ENCODE measurements at regions not wholly inside any gene's neighbourhood (a gene's known extent, or its start where the extent isn't known, plus 50 kb on each side); places are given as distances from the start of the nearest gene placed in this dataset.
"Not testable (repeated sequence)": the region's sequence is repeated elsewhere in the genome, so short reads cannot be mapped to it uniquely, and the experiment has no call there.

GRCh38 chr10:71010730-71011129, 122.4 kb upstream of the PCBD1 start:
- H3K4me3 ChIP-seq (ENCODE audit: low read depth, low read length), result no peak overlapping the region
- no peak for DNase-seq (ENCODE audit: low read depth)

- no peak overlapping the region for H3K4me3 ChIP-seq (ENCODE audit: low read depth, low read length)
- no peak for DNase-seq (ENCODE audit: low read depth)
Measured at GRCh38 chr10:71011141-71011540, 122.8 kb upstream of the PCBD1 start.

GRCh38 chr10:71014021-71014805, 125.8 kb upstream of the PCBD1 start:
- DNase-seq (ENCODE audit: low read depth), result no peak
- no peak overlapping the region for H3K4me3 ChIP-seq (ENCODE audit: low read depth, low read length)

GRCh38 chr10:71015674-71016073, 127.3 kb upstream of the PCBD1 start:
- DNase-seq (ENCODE audit: low read depth), result no peak
- no peak overlapping the region for H3K4me3 ChIP-seq (ENCODE audit: low read depth, low read length)

- not testable (repeated sequence) for H3K4me3 ChIP-seq (ENCODE audit: low read depth, low read length); DNase-seq (ENCODE audit: low read depth)
Measured at GRCh38 chr10:71020061-71020460, 131.7 kb upstream of the PCBD1 start.

- no peak overlapping the region for H3K4me3 ChIP-seq (ENCODE audit: low read depth, low read length)
- DNase-seq (ENCODE audit: low read depth), result no peak
Measured at GRCh38 chr10:71021402-71021801, 133.0 kb upstream of the PCBD1 start.

GRCh38 chr10:71023704-71024283, 135.4 kb upstream of the PCBD1 start:
- H3K4me3 ChIP-seq (ENCODE audit: low read depth, low read length), result no peak overlapping the region
- no peak for DNase-seq (ENCODE audit: low read depth)

- no peak for DNase-seq (ENCODE audit: low read depth)
Measured at GRCh38 chr10:71024490-71024889, 136.1 kb upstream of the PCBD1 start.

GRCh38 chr10:71025535-71025934, 137.2 kb upstream of the PCBD1 start:
- DNase-seq (ENCODE audit: low read depth), result no peak
- H3K4me3 ChIP-seq (ENCODE audit: low read depth, low read length), result no peak overlapping the region

More at GRCh38 chr10:71024490-71024889, 136.1 kb upstream of the PCBD1 start:
- no peak overlapping the region for H3K4me3 ChIP-seq (ENCODE audit: low read depth, low read length)

GRCh38 chr10:71028066-71028465, 139.7 kb upstream of the PCBD1 start:
- no peak for DNase-seq (ENCODE audit: low read depth)
- H3K4me3 ChIP-seq (ENCODE audit: low read depth, low read length), result no peak overlapping the region

GRCh38 chr10:71029411-71029892, 141.1 kb upstream of the PCBD1 start:
- DNase-seq (ENCODE audit: low read depth), result no peak
- no peak overlapping the region for H3K4me3 ChIP-seq (ENCODE audit: low read depth, low read length)

- DNase-seq (ENCODE audit: low read depth), result no peak
- no peak overlapping the region for H3K4me3 ChIP-seq (ENCODE audit: low read depth, low read length)
Measured at GRCh38 chr10:71029907-71030306, 141.5 kb upstream of the PCBD1 start.

- H3K4me3 ChIP-seq (ENCODE audit: low read depth, low read length), result no peak overlapping the region
- DNase-seq (ENCODE audit: low read depth), result no peak
Measured at GRCh38 chr10:71031026-71031425, 142.7 kb upstream of the PCBD1 start.

GRCh38 chr10:71031603-71032002, 143.2 kb upstream of the PCBD1 start:
- no peak for DNase-seq (ENCODE audit: low read depth)
- H3K4me3 ChIP-seq (ENCODE audit: low read depth, low read length), result no peak overlapping the region

- DNase-seq (ENCODE audit: low read depth), result no peak
- H3K4me3 ChIP-seq (ENCODE audit: low read depth, low read length), result no peak overlapping the region
Measured at GRCh38 chr10:71032887-71033286, 144.5 kb upstream of the PCBD1 start.

GRCh38 chr10:71033396-71033980, 145.1 kb upstream of the PCBD1 start:
- no peak for DNase-seq (ENCODE audit: low read depth)
- no peak overlapping the region for H3K4me3 ChIP-seq (ENCODE audit: low read depth, low read length)

GRCh38 chr10:71035511-71036296, 147.3 kb upstream of the PCBD1 start:
- no peak for DNase-seq (ENCODE audit: low read depth)
- H3K4me3 ChIP-seq (ENCODE audit: low read depth, low read length), result no peak overlapping the region

- DNase-seq (ENCODE audit: low read depth), result no peak
Measured at GRCh38 chr10:71036297-71036966, 148.1 kb upstream of the PCBD1 start.

GRCh38 chr10:71038091-71038633, 149.8 kb upstream of the PCBD1 start:
- no peak overlapping the region for H3K4me3 ChIP-seq (ENCODE audit: low read depth, low read length)

More at GRCh38 chr10:71036297-71036966, 148.1 kb upstream of the PCBD1 start:
- H3K4me3 ChIP-seq (ENCODE audit: low read depth, low read length), result no peak overlapping the region

More at GRCh38 chr10:71038091-71038633, 149.8 kb upstream of the PCBD1 start:
- DNase-seq (ENCODE audit: low read depth), result no peak

Measured in skeletal muscle cell (primary cell).